CD4-positive, CD25-positive, alpha-beta regulatory T cell (primary cell): ENCODE measurements at regions not wholly inside any gene's neighbourhood (a gene's known extent, or its start where the extent isn't known, plus 50 kb on each side); places are given as distances from the start of the nearest gene placed in this dataset.

Experiments used
- ATAC-seq, 2 donors: fragments of 150-1000 bp; cut with Tn5 transposase; one replicate each; pipeline ENCODE4 v1.10.0; 2021; ENCODE audit warnings: low read depth in 2 of 2, moderate number of reproducible peaks in 2 of 2, moderate library complexity in 1 of 2
- DNase-seq, 3 donors: peaks; one replicate each; pipeline versions ENCODE4 v3.0.0 to v3.0.0-alpha.2; 2012 to 2022; ENCODE audit warnings: mixed read lengths in 1 of 3
- H3K27ac ChIP-seq: one replicate; pipeline ENCODE4 v1.7.0; 2013; ENCODE audit warnings: mild to moderate bottlenecking, low read length; ENCODE audit not compliant: insufficient read depth, poor library complexity, severe bottlenecking
- H3K27me3 ChIP-seq: one replicate; pipeline ENCODE4 v1.7.0; 2013; ENCODE audit warnings: low read length; ENCODE audit not compliant: control insufficient read depth, insufficient read depth
- H3K36me3 ChIP-seq: one replicate; pipeline ENCODE4 v1.7.0; 2013; ENCODE audit warnings: mild to moderate bottlenecking, low read length, moderate library complexity; ENCODE audit not compliant: control insufficient read depth, insufficient read depth
- H3K4me1 ChIP-seq: 2 replicates; pipeline ENCODE4 v1.7.0; 2013; ENCODE audit warnings: mild to moderate bottlenecking, low read length; ENCODE audit not compliant: insufficient read depth, control insufficient read depth, poor library complexity, severe bottlenecking
- H3K4me3 ChIP-seq: one replicate; pipeline ENCODE4 v1.7.0; 2013; ENCODE audit warnings: low read depth, mild to moderate bottlenecking, low read length, moderate library complexity
- H3K9me3 ChIP-seq, 2 experiments: 1 replicate in 1 of 2; 2 replicates in 1 of 2; pipeline ENCODE4 v1.7.0; 2013; ENCODE audit warnings: low read length in 2 of 2, mild to moderate bottlenecking in 1 of 2, moderate library complexity in 1 of 2; ENCODE audit not compliant: control insufficient read depth in 2 of 2
- H3K27ac Mint-ChIP-seq, 3 donors: one replicate each; pipeline ENCODE4 v1.8.0; 2020 to 2022; ENCODE audit warnings: mild to moderate bottlenecking in 3 of 3, mixed read lengths in 3 of 3, moderate library complexity in 2 of 3
- H3K27me3 Mint-ChIP-seq: one replicate; pipeline ENCODE4 v1.8.0; 2022; ENCODE audit warnings: mild to moderate bottlenecking, mixed read lengths
- H3K36me3 Mint-ChIP-seq: one replicate; pipeline ENCODE4 v1.8.0; 2020; ENCODE audit warnings: mixed read lengths
- H3K4me1 Mint-ChIP-seq, 4 donors: one replicate each; pipeline ENCODE4 v1.8.0; 2020 to 2022; ENCODE audit warnings: mixed read lengths in 4 of 4, mild to moderate bottlenecking in 1 of 4
- H3K4me3 Mint-ChIP-seq, 4 donors: one replicate each; pipeline ENCODE4 v1.8.0; 2020 to 2022; ENCODE audit warnings: mild to moderate bottlenecking in 4 of 4, mixed read lengths in 4 of 4, moderate library complexity in 3 of 4
- H3K9me3 Mint-ChIP-seq, 7 donors: one replicate each; pipeline ENCODE4 v1.8.0; 2020 to 2022; ENCODE audit warnings: mixed read lengths in 7 of 7, mild to moderate bottlenecking in 3 of 7, moderate library complexity in 2 of 7

GRCh38 chr1:232512712-232513111 is 117.2 kb downstream of the SIPA1L2 start:
- Histone ChIP-seq H3K4me3 (no peak overlapping the region), H3K27me3 (peaks cover 2% of the 10 kb centered on the region), H3K4me1 (no peaks in the 10 kb centered on the region), H3K36me3 (no peaks in the 10 kb centered on the region), H3K9me3 (no peaks in the 10 kb centered on the region), H3K27ac (no peak overlapping the region)
- Mint-ChIP-seq H3K4me1 (no peaks in the 10 kb centered on the region), H3K9me3 (peaks cover 0 to 4% (median 0%) of the 10 kb centered on the region in 7 donors), H3K27me3 (no peaks in the 10 kb centered on the region), H3K36me3 (no peaks in the 10 kb centered on the region), H3K27ac (no peak overlapping the region), H3K4me3 (no peak overlapping the region)
- no peak for DNase-seq
- ATAC-seq: no peak

- Mint-ChIP-seq H3K36me3 (no peaks in the 10 kb centered on the region), H3K27me3 (no peaks in the 10 kb centered on the region), H3K4me1 (no peaks in the 10 kb centered on the region), H3K9me3 (peaks cover 0 to 4% (median 0%) of the 10 kb centered on the region in 7 donors), H3K4me3 (no peak overlapping the region), H3K27ac (no peak overlapping the region)
- Histone ChIP-seq H3K4me3 (no peak overlapping the region), H3K36me3 (no peaks in the 10 kb centered on the region), H3K9me3 (no peaks in the 10 kb centered on the region), H3K27me3 (peaks cover 2% of the 10 kb centered on the region), H3K4me1 (no peaks in the 10 kb centered on the region), H3K27ac (no peak overlapping the region)
- DNase-seq (no peak), ATAC-seq (no peak)
These were observed 118.8 kb downstream of the SIPA1L2 start for GRCh38 chr1:232511172-232511571.

GRCh38 chr1:232510367-232511110 is 119.4 kb downstream of the SIPA1L2 start:
- no peak overlapping the region for H3K27ac Mint-ChIP-seq
- Histone ChIP-seq H3K36me3 (no peaks in the 10 kb centered on the region), H3K27ac (no peak overlapping the region), H3K4me1 (no peaks in the 10 kb centered on the region), H3K9me3 (no peaks in the 10 kb centered on the region), H3K4me3 (no peak overlapping the region), H3K27me3 (peaks cover 2% of the 10 kb centered on the region)
- no peak overlapping the region for H3K4me3 Mint-ChIP-seq
- H3K9me3 Mint-ChIP-seq: peaks cover 0 to 4% (median 0%) of the 10 kb centered on the region in 7 donors
- ATAC-seq (no peak), DNase-seq (no peak)
- no peaks in the 10 kb centered on the region for H3K4me1 Mint-ChIP-seq
- no peaks in the 10 kb centered on the region for H3K27me3 Mint-ChIP-seq
- no peaks in the 10 kb centered on the region for H3K36me3 Mint-ChIP-seq

- no peaks in the 10 kb centered on the region for H3K9me3 ChIP-seq
- H3K9me3 Mint-ChIP-seq: peaks cover 0 to 4% (median 0%) of the 10 kb centered on the region in 7 donors
- H3K27me3 Mint-ChIP-seq: no peaks in the 10 kb centered on the region
- DNase-seq (no peak), ATAC-seq (no peak)
- no peak overlapping the region for H3K4me3 ChIP-seq
- no peak overlapping the region for H3K4me3 Mint-ChIP-seq
- no peaks in the 10 kb centered on the region for H3K36me3 ChIP-seq
- H3K27ac Mint-ChIP-seq: no peak overlapping the region
- H3K27me3 ChIP-seq: peaks cover 2% of the 10 kb centered on the region
- H3K27ac ChIP-seq: no peak overlapping the region
- H3K36me3 Mint-ChIP-seq: no peaks in the 10 kb centered on the region
- no peaks in the 10 kb centered on the region for H3K4me1 ChIP-seq
- no peaks in the 10 kb centered on the region for H3K4me1 Mint-ChIP-seq
These were observed 120.4 kb downstream of the SIPA1L2 start for GRCh38 chr1:232509570-232509969.

- DNase-seq: no peak
- Histone ChIP-seq H3K4me3 (no peak overlapping the region), H3K4me1 (no peaks in the 10 kb centered on the region), H3K27ac (no peak overlapping the region), H3K27me3 (peaks cover 2% of the 10 kb centered on the region), H3K9me3 (no peaks in the 10 kb centered on the region), H3K36me3 (no peaks in the 10 kb centered on the region)
- Mint-ChIP-seq H3K36me3 (no peaks in the 10 kb centered on the region), H3K9me3 (no peaks in the 10 kb centered on the region), H3K27ac (no peak overlapping the region), H3K27me3 (no peaks in the 10 kb centered on the region), H3K4me3 (no peak overlapping the region), H3K4me1 (no peaks in the 10 kb centered on the region)
- no peak for ATAC-seq
These were observed 121.7 kb downstream of the SIPA1L2 start for GRCh38 chr1:232508130-232508701.

GRCh38 chr1:232507571-232507970 is 122.4 kb downstream of the SIPA1L2 start:
- H3K36me3 Mint-ChIP-seq: no peaks in the 10 kb centered on the region

GRCh38 chr1:232505884-232506283 is 124.0 kb downstream of the SIPA1L2 start:
- Mint-ChIP-seq H3K36me3 (no peaks in the 10 kb centered on the region), H3K9me3 (peaks cover 0 to 1% (median 0%) of the 10 kb centered on the region in 7 donors), H3K27ac (no peak overlapping the region), H3K27me3 (no peaks in the 10 kb centered on the region), H3K4me1 (no peaks in the 10 kb centered on the region), H3K4me3 (no peak overlapping the region)
- no peaks in the 10 kb centered on the region for H3K4me1 ChIP-seq
- H3K27ac ChIP-seq: no peak overlapping the region
- no peaks in the 10 kb centered on the region for H3K9me3 ChIP-seq
- no peak for ATAC-seq
- no peak overlapping the region for H3K4me3 ChIP-seq
- no peaks in the 10 kb centered on the region for H3K36me3 ChIP-seq
- no peaks in the 10 kb centered on the region for H3K27me3 ChIP-seq
- no peak for DNase-seq

More at GRCh38 chr1:232507571-232507970, 122.4 kb downstream of the SIPA1L2 start:
- ATAC-seq (no peak), DNase-seq (no peak)
- Histone ChIP-seq H3K27ac (no peak overlapping the region), H3K36me3 (no peaks in the 10 kb centered on the region), H3K4me3 (no peak overlapping the region), H3K4me1 (no peaks in the 10 kb centered on the region), H3K9me3 (no peaks in the 10 kb centered on the region), H3K27me3 (peaks cover 2% of the 10 kb centered on the region)
- Mint-ChIP-seq H3K4me1 (no peaks in the 10 kb centered on the region), H3K4me3 (no peak overlapping the region), H3K27me3 (no peaks in the 10 kb centered on the region), H3K27ac (no peak overlapping the region), H3K9me3 (no peaks in the 10 kb centered on the region)

GRCh38 chr1:232504651-232505050 is 125.3 kb downstream of the SIPA1L2 start:
- Histone ChIP-seq H3K36me3 (no peaks in the 10 kb centered on the region), H3K4me3 (no peak overlapping the region), H3K4me1 (no peaks in the 10 kb centered on the region), H3K27me3 (no peaks in the 10 kb centered on the region), H3K27ac (no peak overlapping the region), H3K9me3 (no peaks in the 10 kb centered on the region)
- Mint-ChIP-seq H3K27ac (no peak overlapping the region), H3K27me3 (no peaks in the 10 kb centered on the region), H3K4me1 (no peaks in the 10 kb centered on the region), H3K9me3 (peaks cover 0 to 1% (median 0%) of the 10 kb centered on the region in 7 donors), H3K4me3 (no peak overlapping the region), H3K36me3 (no peaks in the 10 kb centered on the region)
- ATAC-seq: no peak
- no peak for DNase-seq
